H1 (cell line): ENCODE measurements at regions not wholly inside any gene's neighbourhood (a gene's known extent, or its start where the extent isn't known, plus 50 kb on each side); places are given as distances from the start of the nearest gene placed in this dataset.

ENCODE experiments used
- JUND ChIP-seq: IDR thresholded peaks from 2 replicates; pipeline ENCODE4 v1.6.1; 2011; ENCODE audit warnings: mild to moderate bottlenecking, improper control_type of control experiment, low read length
- SRF ChIP-seq: IDR thresholded peaks from 2 replicates; pipeline ENCODE4 v1.6.1; 2011; ENCODE audit warnings: mild to moderate bottlenecking, low read depth, low read length, moderate library complexity

GRCh38 chr7:130954918-130955564 is 221.0 kb upstream of the KLF14 start (continued):
- no peak for TF ChIP-seq JUND
- TF ChIP-seq SRF = no peak
